ENCODE measurements at regions not wholly inside any gene's neighbourhood (a gene's known extent, or its start where the extent isn't known, plus 50 kb on each side); places are given as distances from the start of the nearest gene placed in this dataset.

- DNase-seq (no peak), ATAC-seq (no peak)
- Histone ChIP-seq H3K36me3 (ENCODE audit: insufficient read depth in 1 of 2, low read depth in 1 of 2) (no peaks in the 10 kb centered on the region), H3K4me1 (no peaks in the 10 kb centered on the region), H3K27ac (no peak overlapping the region), H3K27me3 (ENCODE audit: insufficient read depth in 3 of 3, low read length in 2 of 3) (no peaks in the 10 kb centered on the region), H3K9me3 (no peaks in the 10 kb centered on the region), H3K4me3 (no peak overlapping the region)
- intact Hi-C loops (cut with DNase I): no loop called here
- WGBS, 3 donors: 61 to 75% (median 64%) methylated on average over 8 of the region's 8 CpGs
- no peak for TF ChIP-seq CTCF (IDR thresholded peaks at IDR 0.05)
Measured at GRCh38 chr18:56389190-56389589, 249.2 kb downstream of the TXNL1 start.

GRCh38 chr18:56388571-56388970, 249.8 kb downstream of the TXNL1 start:
- 72 to 78% (median 74%) methylated on average over 5 of the region's 5 CpGs for WGBS, 3 donors
- H3K27ac ChIP-seq: no peak overlapping the region
- no peaks in the 10 kb centered on the region for H3K9me3 ChIP-seq
- ATAC-seq (no peak), DNase-seq (no peak)
- no peaks in the 10 kb centered on the region for H3K36me3 ChIP-seq (ENCODE audit: insufficient read depth in 1 of 2, low read depth in 1 of 2)
- TF ChIP-seq CTCF (IDR thresholded peaks at IDR 0.05): no peak
- intact Hi-C loops (cut with DNase I): no loop called here
- H3K4me1 ChIP-seq: no peaks in the 10 kb centered on the region
- H3K4me3 ChIP-seq: no peak overlapping the region
- H3K27me3 ChIP-seq (ENCODE audit: insufficient read depth in 3 of 3, low read length in 2 of 3): no peaks in the 10 kb centered on the region

GRCh38 chr18:56386856-56387255, 251.5 kb downstream of the TXNL1 start:
- intact Hi-C loops (cut with DNase I): no loop called here

GRCh38 chr18:56383349-56383748, 255.0 kb downstream of the TXNL1 start:
- intact Hi-C loops (cut with DNase I): no loop called here
- Histone ChIP-seq H3K27me3 (ENCODE audit: insufficient read depth in 3 of 3, low read length in 2 of 3) (peaks cover 0 to 6% (median 0%) of the 10 kb centered on the region in 3 donors), H3K36me3 (ENCODE audit: insufficient read depth in 1 of 2, low read depth in 1 of 2) (no peaks in the 10 kb centered on the region), H3K27ac (no peak overlapping the region), H3K4me1 (no peaks in the 10 kb centered on the region), H3K9me3 (no peaks in the 10 kb centered on the region), H3K4me3 (no peak overlapping the region)
- DNase-seq (no peak), ATAC-seq (no peak)
- WGBS, 3 donors: 72 to 90% (median 87%) methylated on average over 1 of the region's 1 CpG
- no peak for TF ChIP-seq CTCF (IDR thresholded peaks at IDR 0.05)

More at GRCh38 chr18:56386856-56387255, 251.5 kb downstream of the TXNL1 start:
- Histone ChIP-seq H3K36me3 (ENCODE audit: insufficient read depth in 1 of 2, low read depth in 1 of 2) (no peaks in the 10 kb centered on the region), H3K27ac (no peak overlapping the region), H3K4me1 (no peaks in the 10 kb centered on the region), H3K27me3 (ENCODE audit: insufficient read depth in 3 of 3, low read length in 2 of 3) (no peaks in the 10 kb centered on the region), H3K4me3 (no peak overlapping the region), H3K9me3 (no peaks in the 10 kb centered on the region)
- no peak for ATAC-seq
- DNase-seq: no peak
- TF ChIP-seq CTCF (IDR thresholded peaks at IDR 0.05): no peak

GRCh38 chr18:56382541-56382940, 255.9 kb downstream of the TXNL1 start:
- Histone ChIP-seq H3K27me3 (ENCODE audit: insufficient read depth in 3 of 3, low read length in 2 of 3) (peaks cover 0 to 6% (median 0%) of the 10 kb centered on the region in 3 donors), H3K9me3 (no peaks in the 10 kb centered on the region), H3K4me3 (no peak overlapping the region), H3K27ac (no peak overlapping the region), H3K4me1 (no peaks in the 10 kb centered on the region), H3K36me3 (ENCODE audit: insufficient read depth in 1 of 2, low read depth in 1 of 2) (no peaks in the 10 kb centered on the region)
- no peak for TF ChIP-seq CTCF (IDR thresholded peaks at IDR 0.05)
- DNase-seq (no peak), ATAC-seq (no peak)
- intact Hi-C loops (cut with DNase I): no loop called here
- 28 to 30% (median 29%) methylated on average over 4 of the region's 4 CpGs for WGBS, 3 donors

Measured in psoas muscle (tissue), 7 donors.